Right lobe of liver (tissue), 4 donors: ENCODE measurements at regions not wholly inside any gene's neighbourhood (a gene's known extent, or its start where the extent isn't known, plus 50 kb on each side); places are given as distances from the start of the nearest gene placed in this dataset.

Experiments
- POLR2A ChIP-seq: fragments of 450-650 bp; IDR thresholded peaks from one replicate; pipeline ENCODE4 v1.6.1; 2017; ENCODE audit warnings: antibody characterized with exemption, mild to moderate bottlenecking
- TF ChIP-seq, protein P1 (sequence below), 4 donors: fragments of 200-600 bp in 3 of 4; fragments of 450-650 bp in 1 of 4; IDR thresholded peaks; one replicate each; pipeline versions ENCODE4 v1.5.1 to v1.8.0; 2016 to 2022; ENCODE audit warnings: antibody characterized with exemption in 4 of 4, mild to moderate bottlenecking in 2 of 4
- donor health status: DM: no; HTN: no; CAD: no.
- donor health status: DM: no; HTN: no; CAD: no.
- donor health status: DM: no; HTN: yes; CAD: no.

DNA sequence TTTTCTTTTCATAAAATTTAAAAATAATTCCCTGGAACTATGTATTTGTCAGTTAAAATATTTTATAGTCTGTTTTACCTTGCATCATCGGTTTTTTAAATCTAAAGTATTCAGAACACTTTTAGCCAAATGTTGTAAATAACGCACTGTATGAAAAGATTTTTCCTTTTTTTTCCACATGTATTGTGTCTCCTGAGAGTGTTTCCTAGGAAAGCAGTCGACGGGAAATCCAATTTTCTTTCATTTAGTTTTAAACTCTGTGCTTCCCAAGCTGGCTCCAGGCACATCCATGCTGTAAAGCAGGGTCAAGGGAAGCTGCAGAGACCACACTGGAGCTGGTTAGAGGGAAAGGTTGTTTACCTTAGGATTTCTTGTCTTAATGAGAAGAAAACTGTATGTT, 1724.3 kb upstream of the TENM3 start:
- no peak for TF ChIP-seq POLR2A
- TF ChIP-seq, protein P1, sequence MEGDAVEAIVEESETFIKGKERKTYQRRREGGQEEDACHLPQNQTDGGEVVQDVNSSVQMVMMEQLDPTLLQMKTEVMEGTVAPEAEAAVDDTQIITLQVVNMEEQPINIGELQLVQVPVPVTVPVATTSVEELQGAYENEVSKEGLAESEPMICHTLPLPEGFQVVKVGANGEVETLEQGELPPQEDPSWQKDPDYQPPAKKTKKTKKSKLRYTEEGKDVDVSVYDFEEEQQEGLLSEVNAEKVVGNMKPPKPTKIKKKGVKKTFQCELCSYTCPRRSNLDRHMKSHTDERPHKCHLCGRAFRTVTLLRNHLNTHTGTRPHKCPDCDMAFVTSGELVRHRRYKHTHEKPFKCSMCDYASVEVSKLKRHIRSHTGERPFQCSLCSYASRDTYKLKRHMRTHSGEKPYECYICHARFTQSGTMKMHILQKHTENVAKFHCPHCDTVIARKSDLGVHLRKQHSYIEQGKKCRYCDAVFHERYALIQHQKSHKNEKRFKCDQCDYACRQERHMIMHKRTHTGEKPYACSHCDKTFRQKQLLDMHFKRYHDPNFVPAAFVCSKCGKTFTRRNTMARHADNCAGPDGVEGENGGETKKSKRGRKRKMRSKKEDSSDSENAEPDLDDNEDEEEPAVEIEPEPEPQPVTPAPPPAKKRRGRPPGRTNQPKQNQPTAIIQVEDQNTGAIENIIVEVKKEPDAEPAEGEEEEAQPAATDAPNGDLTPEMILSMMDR (IDR thresholded peaks at IDR 0.05) = no peak
